ENCODE measurements at regions not wholly inside any gene's neighbourhood (a gene's known extent, or its start where the extent isn't known, plus 50 kb on each side); places are given as distances from the start of the nearest gene placed in this dataset.

DNA sequence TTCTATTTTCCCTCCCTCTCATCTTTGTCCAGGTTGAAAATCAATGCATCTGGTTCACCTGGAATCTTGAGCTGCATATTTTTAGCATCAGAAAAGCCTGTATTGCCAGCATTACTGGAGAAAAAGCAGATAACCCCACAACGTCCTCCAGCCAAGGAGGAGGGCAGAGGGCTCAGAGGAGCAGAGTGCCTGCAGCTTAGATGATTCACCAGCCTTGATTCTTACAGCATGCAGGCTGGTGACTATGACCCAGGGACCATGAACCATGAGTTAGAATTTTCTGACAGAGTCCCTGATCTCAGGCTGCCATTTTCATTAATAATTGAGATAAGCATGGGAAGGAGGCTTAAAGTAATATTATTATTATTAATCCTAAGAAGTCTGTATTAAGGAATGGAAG, 278.2 kb downstream of the BRINP1 start:
- DNase-seq (ENCODE audit: insufficient read length, low spot score) (no peak), FAIRE-seq (no peak)

GRCh38 chr9:119092125-119092524, 277.1 kb downstream of the BRINP1 start:
- no peak for TF ChIP-seq POLR2AphosphoS5 (IDR thresholded peaks at IDR 0.05; ENCODE audit: low read depth, low read length)
- TF ChIP-seq SPI1 (IDR thresholded peaks at IDR 0.05; ENCODE audit: low read depth, low read length) = no peak
- no peak for TF ChIP-seq POU2F2 (IDR thresholded peaks at IDR 0.05; ENCODE audit: low read depth, low read length)
- TF ChIP-seq PAX5 (IDR thresholded peaks at IDR 0.05; ENCODE audit: insufficient read depth, low read length, severe bottlenecking) = no peak
- TF ChIP-seq POLR2A (IDR thresholded peaks at IDR 0.05; ENCODE audit: low read depth, low read length) = no peak
- no peak for TF ChIP-seq TAF1 (IDR thresholded peaks at IDR 0.05; ENCODE audit: low read depth, low read length)
- DNase-seq (ENCODE audit: insufficient read length, low spot score) = no peak
- FAIRE-seq = no peak

More for the DNA sequence above, 278.2 kb downstream of the BRINP1 start:
- TF ChIP-seq POLR2A (IDR thresholded peaks at IDR 0.05; ENCODE audit: low read depth, low read length) (no peak), PAX5 (IDR thresholded peaks at IDR 0.05; ENCODE audit: insufficient read depth, low read length, severe bottlenecking) (no peak), SPI1 (IDR thresholded peaks at IDR 0.05; ENCODE audit: low read depth, low read length) (no peak)

DNA sequence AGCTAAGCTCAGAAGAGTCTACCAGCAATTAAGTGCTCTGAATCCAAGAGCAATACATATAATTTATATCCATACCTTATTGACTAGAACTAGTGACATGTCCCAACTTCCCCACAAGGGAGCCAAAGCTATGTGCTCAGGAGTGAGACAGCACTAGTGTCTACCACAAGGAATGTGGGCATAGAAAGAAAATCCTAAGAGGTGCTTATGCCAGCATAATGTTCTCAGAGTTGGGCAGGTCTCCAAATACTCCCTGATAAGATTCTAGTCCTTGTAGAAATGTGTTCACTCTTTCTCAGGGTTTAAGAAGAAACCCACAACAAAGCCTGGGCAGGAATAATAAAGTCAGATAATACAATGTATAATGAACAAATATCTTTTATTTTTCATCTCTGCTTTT, 275.1 kb downstream of the BRINP1 start:
- no peak for DNase-seq (ENCODE audit: insufficient read length, low spot score)
- FAIRE-seq = no peak
- TF ChIP-seq PAX5 (IDR thresholded peaks at IDR 0.05; ENCODE audit: insufficient read depth, low read length, severe bottlenecking) (no peak), SPI1 (IDR thresholded peaks at IDR 0.05; ENCODE audit: low read depth, low read length) (no peak), POU2F2 (IDR thresholded peaks at IDR 0.05; ENCODE audit: low read depth, low read length) (no peak), POLR2AphosphoS5 (IDR thresholded peaks at IDR 0.05; ENCODE audit: low read depth, low read length) (no peak), TAF1 (IDR thresholded peaks at IDR 0.05; ENCODE audit: low read depth, low read length) (no peak), POLR2A (IDR thresholded peaks at IDR 0.05; ENCODE audit: low read depth, low read length) (no peak)

DNA sequence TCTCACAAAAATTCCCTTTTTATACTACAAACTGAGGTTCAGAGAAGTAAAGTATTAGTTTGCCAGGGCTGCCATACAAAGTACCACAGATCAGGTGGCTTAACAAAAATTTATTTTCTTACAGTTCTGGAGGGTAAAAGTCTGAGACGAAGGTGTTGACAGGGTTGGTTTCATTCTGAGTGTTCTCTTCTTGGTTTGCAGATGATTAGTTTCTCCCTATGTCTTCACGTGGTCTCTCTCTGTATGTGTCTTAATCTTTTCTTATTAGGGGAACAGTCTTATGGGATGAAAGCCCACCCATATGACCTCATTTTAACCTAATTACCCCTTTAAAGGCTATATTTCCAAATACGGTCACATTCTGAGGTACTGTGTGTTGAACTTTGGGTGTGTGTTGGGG, 274.2 kb downstream of the BRINP1 start:
- FAIRE-seq (no peak), DNase-seq (ENCODE audit: insufficient read length, low spot score) (no peak)
- no peak for TF ChIP-seq POLR2A (IDR thresholded peaks at IDR 0.05; ENCODE audit: low read depth, low read length)
- TF ChIP-seq POLR2AphosphoS5 (IDR thresholded peaks at IDR 0.05; ENCODE audit: low read depth, low read length) = no peak
- TF ChIP-seq TAF1 (IDR thresholded peaks at IDR 0.05; ENCODE audit: low read depth, low read length) = no peak
- no peak for TF ChIP-seq SPI1 (IDR thresholded peaks at IDR 0.05; ENCODE audit: low read depth, low read length)
- no peak for TF ChIP-seq POU2F2 (IDR thresholded peaks at IDR 0.05; ENCODE audit: low read depth, low read length)
- no peak for TF ChIP-seq PAX5 (IDR thresholded peaks at IDR 0.05; ENCODE audit: insufficient read depth, low read length, severe bottlenecking)

- TF ChIP-seq POLR2A (IDR thresholded peaks at IDR 0.05; ENCODE audit: low read depth, low read length) (no peak), PAX5 (IDR thresholded peaks at IDR 0.05; ENCODE audit: insufficient read depth, low read length, severe bottlenecking) (no peak), SPI1 (IDR thresholded peaks at IDR 0.05; ENCODE audit: low read depth, low read length) (no peak), POLR2AphosphoS5 (IDR thresholded peaks at IDR 0.05; ENCODE audit: low read depth, low read length) (no peak), TAF1 (IDR thresholded peaks at IDR 0.05; ENCODE audit: low read depth, low read length) (no peak), POU2F2 (IDR thresholded peaks at IDR 0.05; ENCODE audit: low read depth, low read length) (no peak)
- DNase-seq (ENCODE audit: insufficient read length, low spot score) (no peak), FAIRE-seq (peak; percentile 5)
Measured at GRCh38 chr9:119101048-119101447, 268.2 kb downstream of the BRINP1 start.

DNA sequence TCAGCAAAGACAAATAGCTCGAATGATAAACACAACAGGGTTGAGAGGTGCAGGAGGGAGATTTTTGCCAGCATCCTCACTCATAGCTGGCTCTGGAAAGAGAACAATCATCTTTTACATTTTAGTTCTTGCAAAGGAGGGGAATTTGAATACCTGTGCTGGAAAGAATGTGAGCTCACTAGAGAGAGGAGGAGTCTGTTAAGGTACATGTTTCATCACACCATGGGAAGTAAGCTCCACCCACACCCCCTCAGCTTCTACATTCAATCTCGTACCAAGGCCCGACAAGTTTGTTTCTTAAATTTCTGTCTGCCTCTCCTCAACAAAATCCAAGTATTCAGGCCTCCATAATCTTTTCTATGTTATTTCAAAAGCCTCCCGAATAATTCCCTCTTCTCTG, 254.6 kb downstream of the BRINP1 start:
- no peak for FAIRE-seq
- TF ChIP-seq POLR2AphosphoS5 (IDR thresholded peaks at IDR 0.05; ENCODE audit: low read depth, low read length) (no peak), POU2F2 (IDR thresholded peaks at IDR 0.05; ENCODE audit: low read depth, low read length) (no peak), PAX5 (IDR thresholded peaks at IDR 0.05; ENCODE audit: insufficient read depth, low read length, severe bottlenecking) (no peak), POLR2A (IDR thresholded peaks at IDR 0.05; ENCODE audit: low read depth, low read length) (no peak), SPI1 (IDR thresholded peaks at IDR 0.05; ENCODE audit: low read depth, low read length) (no peak), TAF1 (IDR thresholded peaks at IDR 0.05; ENCODE audit: low read depth, low read length) (no peak)
- no peak for DNase-seq (ENCODE audit: insufficient read length, low spot score)

Data from GM12891 (cell line).